ENCODE measurements at regions not wholly inside any gene's neighbourhood (a gene's known extent, or its start where the extent isn't known, plus 50 kb on each side); places are given as distances from the start of the nearest gene placed in this dataset.

- no peak for DNase-seq
Measured at GRCh38 chr15:70340494-70340870, 242.8 kb upstream of the TLE3 start.

DNA sequence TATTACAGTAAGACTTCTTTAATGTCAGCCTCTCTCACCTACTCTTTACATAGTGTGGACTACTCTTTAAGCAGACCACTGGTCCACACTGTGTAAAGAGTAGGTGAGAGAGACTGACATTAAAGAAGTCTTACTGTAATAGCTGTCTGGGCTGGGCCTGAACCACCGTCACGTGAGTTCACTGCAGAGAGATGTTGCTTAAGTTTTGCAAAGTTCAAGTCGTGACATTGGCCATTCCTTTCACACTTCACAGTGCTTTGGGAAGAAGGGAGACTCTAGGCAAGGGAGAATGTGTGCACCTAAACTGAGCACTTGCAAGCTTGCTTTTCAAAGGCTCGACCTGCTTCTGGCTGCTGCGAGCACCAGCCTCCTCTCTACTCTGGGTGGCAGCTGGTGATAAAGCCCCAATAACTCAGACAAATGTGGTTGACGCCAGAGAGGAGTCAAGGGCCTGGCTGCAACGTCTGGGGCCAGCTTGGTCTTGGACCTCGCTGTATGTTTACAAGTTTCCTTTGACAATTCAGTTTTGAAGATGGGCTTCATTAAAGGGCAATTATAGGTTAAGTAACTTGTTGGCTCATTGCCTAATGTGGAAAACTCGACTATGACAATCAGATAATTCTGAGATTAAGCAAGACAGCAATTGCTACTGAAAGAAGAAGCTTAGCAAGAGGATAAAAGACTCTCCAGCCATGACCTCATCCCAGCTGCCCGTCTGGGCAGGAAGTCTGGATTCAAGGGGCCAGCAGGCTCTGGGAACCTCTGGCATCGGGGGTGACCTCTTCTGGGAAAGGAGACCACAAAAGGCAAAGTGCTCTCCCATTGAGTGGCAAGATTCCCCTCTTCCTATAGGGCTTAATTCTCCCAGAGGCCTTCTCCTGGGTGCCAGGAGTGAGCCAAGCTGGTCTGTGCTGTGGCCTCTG, 242.1 kb upstream of the TLE3 start:
- DNase-seq: no peak

GRCh38 chr15:70337277-70338186, 239.8 kb upstream of the TLE3 start:
- DNase-seq: no peak

DNA sequence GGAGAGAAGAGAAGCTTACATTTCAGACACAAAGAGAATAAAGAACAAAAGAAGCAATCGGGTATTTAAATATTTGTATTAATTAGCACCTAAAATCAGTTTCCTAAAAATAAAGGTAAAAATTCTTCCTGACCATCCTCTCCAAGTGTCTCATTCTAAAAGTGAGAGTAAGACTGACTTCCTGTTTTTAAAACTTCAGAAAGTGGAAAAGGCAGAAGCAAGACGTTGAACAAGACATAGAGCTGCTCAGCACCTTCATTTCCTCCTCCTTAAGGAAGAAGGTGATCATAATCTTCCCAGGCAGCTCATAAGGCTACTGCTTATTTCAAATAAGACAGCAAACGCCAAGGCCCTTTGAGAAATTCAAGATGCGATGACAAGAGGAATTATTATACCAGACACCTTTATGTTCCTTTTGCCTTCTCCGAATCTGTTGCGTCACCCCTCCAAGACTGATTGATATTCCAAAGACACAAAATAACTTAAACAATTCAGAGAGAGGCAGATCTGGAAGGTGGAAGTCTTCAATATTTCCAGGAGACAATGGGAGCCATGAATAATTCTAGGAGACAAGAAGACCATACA, 238.8 kb upstream of the TLE3 start:
- no peak for DNase-seq

GRCh38 chr15:70334286-70334685, 236.6 kb upstream of the TLE3 start:
- DNase-seq: no peak

- no peak for DNase-seq
Measured at GRCh38 chr15:70329179-70329578, 231.5 kb upstream of the TLE3 start.

GRCh38 chr15:70328679-70329115, 231.0 kb upstream of the TLE3 start:
- no peak for DNase-seq

GRCh38 chr15:70327856-70328678, 230.3 kb upstream of the TLE3 start:
- DNase-seq: no peak

- DNase-seq: no peak
Measured at GRCh38 chr15:70327328-70327855, 229.7 kb upstream of the TLE3 start.

GRCh38 chr15:70324001-70324974, 226.6 kb upstream of the TLE3 start:
- no peak for DNase-seq

GRCh38 chr15:70323111-70323851, 225.6 kb upstream of the TLE3 start:
- no peak for DNase-seq

DNA sequence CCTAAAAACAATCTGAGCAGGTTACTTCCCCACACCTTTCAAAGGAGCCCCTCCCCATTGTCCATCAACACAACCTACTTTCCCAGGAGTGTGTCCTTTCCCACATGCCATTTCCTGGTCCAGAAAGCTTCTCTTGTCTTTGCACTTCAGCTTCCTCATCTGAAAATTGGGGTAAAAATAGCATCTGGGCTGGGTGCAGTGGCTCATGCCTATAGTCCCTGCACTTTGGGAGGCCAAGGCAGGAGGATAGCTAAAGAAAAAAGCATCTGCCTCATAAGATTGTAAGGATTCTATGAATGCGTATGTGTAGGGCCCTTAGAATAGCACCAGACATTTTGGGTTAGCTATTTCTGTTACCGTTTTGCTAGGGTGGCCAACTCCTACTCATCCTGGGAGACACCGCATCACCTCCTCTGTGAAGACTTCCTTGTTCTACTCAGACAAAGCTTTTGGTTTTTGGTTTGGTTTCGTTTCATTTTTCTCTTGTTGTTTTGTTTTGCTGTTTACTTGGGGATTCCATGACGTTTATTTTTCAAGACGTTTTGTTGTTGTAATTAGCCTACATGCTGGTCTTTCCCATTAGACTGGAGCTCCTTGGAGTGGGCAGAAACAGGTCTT, 224.4 kb upstream of the TLE3 start:
- no peak for DNase-seq

GRCh38 chr15:70321172-70321819, 223.6 kb upstream of the TLE3 start:
- DNase-seq: no peak

DNA sequence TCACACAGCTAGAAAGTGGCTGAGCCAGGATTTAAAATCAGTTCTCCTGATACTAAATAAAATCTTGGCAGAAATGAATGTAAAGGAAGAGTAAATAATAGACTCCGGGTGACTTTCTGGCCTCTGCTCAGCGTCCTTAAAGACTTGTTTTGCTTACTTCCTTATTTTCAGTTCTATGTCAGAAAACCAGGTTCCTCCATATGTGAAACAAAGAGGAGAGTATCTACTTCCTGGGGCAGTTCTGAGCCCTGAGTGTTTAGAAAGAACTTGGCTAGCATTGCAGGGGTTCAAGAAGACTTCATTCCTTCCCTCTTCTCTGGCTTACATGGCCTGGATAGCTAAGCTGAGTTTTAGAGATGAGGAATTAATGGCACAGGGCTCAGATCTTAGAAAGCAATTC, 222.8 kb upstream of the TLE3 start:
- no peak for DNase-seq

DNA sequence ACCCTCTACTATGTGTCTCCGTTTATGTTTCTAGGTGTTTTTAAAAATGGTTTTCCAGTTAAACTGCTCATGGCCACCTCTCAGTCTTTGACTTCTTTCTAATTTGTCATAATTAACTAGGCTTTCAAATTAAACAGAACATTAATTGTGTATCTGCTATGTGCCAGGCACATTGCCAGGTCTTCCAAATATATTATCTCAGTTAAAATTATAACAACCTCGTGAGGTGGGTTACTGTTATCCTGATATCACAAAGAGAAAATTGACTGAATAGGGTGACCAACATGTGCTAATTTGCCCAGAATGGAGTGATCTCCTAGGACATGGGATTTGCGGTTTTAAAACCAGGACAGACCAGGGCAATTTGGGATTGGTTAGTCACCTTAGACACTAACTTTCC, 222.4 kb upstream of the TLE3 start:
- DNase-seq: no peak

DNA sequence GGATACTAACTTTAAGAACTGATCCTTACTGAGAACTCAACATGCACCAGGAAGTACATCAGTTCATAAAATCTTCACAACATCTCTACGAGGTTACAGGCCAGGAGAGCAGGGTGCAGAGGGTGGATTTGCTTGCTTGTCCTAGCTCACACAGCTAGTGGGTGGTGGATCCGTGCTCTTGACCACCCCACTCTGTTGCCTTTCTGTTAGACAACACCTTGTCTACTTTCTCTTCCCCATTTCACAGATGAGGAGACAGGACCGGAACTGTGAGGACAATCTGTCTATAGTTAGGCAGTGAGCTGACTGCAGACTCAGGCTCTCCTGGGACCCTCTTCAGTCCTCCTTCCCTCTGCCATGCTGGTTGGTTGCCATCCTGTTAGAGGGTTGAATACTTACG, 221.7 kb upstream of the TLE3 start:
- no peak for DNase-seq

GRCh38 chr15:70318594-70319465, 221.1 kb upstream of the TLE3 start:
- DNase-seq: no peak

GRCh38 chr15:70316059-70316600, 218.4 kb upstream of the TLE3 start:
- DNase-seq: no peak

Data from NCI-H2081 treated with DMSO at 0.1 percent for 48 hours (cell line).